GM12873 (cell line): ENCODE measurements at regions not wholly inside any gene's neighbourhood (a gene's known extent, or its start where the extent isn't known, plus 50 kb on each side); places are given as distances from the start of the nearest gene placed in this dataset.

ENCODE experiments used
- TF ChIP-seq, protein P1 (sequence below): IDR thresholded peaks from 2 replicates; pipeline ENCODE4 v1.5.1; 2012; ENCODE audit warnings: low read depth, mild to moderate bottlenecking, moderate library complexity, low read length, control low read depth; ENCODE audit not compliant: insufficient read depth; ENCODE audit errors: missing control alignments

GRCh38 chr12:111154147-111154834 lies 214.6 kb downstream of the PHETA1 start:
- TF ChIP-seq, protein P1, sequence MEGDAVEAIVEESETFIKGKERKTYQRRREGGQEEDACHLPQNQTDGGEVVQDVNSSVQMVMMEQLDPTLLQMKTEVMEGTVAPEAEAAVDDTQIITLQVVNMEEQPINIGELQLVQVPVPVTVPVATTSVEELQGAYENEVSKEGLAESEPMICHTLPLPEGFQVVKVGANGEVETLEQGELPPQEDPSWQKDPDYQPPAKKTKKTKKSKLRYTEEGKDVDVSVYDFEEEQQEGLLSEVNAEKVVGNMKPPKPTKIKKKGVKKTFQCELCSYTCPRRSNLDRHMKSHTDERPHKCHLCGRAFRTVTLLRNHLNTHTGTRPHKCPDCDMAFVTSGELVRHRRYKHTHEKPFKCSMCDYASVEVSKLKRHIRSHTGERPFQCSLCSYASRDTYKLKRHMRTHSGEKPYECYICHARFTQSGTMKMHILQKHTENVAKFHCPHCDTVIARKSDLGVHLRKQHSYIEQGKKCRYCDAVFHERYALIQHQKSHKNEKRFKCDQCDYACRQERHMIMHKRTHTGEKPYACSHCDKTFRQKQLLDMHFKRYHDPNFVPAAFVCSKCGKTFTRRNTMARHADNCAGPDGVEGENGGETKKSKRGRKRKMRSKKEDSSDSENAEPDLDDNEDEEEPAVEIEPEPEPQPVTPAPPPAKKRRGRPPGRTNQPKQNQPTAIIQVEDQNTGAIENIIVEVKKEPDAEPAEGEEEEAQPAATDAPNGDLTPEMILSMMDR = no peak

DNA sequence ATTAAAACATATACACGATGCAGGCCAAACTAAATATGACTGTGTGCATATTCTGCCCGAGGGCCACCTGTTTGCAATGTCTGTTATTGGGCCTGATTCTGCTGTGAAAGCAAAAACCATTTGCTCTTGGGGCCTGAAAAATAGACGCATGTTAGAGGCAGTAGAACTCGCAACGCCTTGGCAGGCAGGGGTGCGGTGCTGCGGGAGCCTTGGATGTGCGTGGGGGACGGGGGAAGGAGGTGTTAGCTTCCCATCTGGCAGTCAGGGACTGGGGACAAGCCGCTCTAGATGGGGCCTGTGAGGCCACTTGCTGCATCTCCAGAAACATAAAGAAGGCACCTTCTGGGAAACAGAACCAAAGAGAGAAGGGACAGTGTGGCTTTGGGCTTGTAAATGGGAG lies 216.3 kb downstream of the PHETA1 start:
- TF ChIP-seq, protein P1 = no peak

DNA sequence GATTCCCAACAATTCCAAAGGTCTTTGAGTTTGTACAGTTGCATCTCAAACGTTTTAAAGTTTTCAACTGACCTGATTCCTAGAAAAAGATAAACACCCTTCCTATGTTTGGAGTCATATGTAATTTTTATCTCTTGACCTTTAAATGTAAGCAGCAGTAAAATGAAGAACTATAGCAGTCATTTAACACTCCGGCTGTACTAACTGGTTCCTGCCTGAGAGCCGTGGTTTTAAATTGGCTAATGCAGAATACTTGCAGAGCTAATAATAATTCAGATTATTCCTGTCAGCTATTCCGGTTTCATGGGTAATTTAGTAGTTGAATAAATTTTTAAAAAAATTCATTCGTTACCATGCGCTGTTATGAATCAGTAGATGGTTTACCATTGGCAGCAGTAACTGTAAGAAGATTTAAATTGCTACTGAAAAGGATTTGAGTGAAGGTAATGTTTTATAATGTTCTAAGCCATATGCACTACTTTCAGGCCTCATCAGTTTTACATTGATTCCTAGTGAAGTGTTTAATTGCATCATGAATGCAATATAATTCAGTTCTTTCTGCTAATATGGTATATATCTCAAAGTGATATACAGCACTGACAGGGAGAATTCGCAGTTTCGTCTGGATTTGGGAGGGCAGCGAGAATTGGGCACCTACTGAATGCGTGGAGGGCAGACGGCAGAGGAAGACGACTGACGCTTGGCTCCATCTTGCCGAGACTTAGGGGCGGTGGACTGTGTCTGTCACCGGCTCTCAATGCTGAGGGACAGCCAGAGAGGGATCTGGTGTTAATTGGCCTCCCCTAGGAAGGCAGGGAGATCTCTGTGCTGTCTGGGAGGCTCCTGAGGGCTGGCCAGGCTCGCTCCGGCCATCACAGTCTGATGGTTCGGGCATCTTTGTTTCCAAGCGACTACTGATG lies 217.7 kb downstream of the PHETA1 start:
- TF ChIP-seq, protein P1 = no peak

DNA sequence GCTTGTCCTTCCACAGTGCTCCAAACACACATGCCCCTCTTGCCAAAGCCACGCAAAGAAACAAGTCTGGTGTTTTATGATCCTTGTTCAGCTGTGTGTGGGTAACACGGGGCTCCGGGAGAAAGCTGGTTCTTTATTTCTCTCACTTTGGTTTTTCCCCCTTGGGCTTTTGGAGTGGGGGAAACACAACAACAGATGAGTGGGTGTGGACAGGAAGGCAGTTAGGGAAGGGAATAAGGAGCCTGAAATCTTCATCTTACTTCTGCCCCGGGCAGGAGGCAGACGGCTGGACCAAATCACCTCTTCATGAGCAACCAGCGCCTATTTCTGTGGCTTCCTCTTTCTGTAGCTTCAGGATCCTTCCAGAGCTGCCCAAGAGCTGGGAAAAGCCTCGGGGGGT lies 218.5 kb downstream of the PHETA1 start:
- TF ChIP-seq, protein P1 = no peak

GRCh38 chr12:111149299-111149698 lies 219.6 kb downstream of the PHETA1 start:
- TF ChIP-seq, protein P1 = peak; percentile 33

- TF ChIP-seq, protein P1 = no peak
Observed at GRCh38 chr12:111148005-111148404, 220.9 kb downstream of the PHETA1 start.

DNA sequence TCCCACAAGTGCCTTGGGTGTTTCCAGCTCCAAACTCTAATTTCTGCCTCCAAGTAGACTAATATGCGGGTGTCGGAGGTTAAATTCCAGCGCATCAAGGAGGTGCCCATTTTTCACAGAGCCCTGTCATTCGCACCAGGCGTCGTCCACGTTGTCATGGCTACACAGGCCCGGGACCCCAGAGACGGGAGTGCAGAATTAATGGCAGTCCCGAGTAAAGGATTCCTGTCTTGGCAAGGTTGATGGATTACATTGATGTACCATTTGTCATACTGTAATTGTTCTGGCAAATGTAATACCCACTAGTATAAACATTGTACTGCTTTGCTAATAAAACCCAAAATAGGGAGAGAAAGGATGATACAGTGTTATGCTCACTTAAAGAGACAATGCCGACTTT lies 222.9 kb upstream of the MYL2 start:
- TF ChIP-seq, protein P1 = no peak
